ENCODE measurements at regions not wholly inside any gene's neighbourhood (a gene's known extent, or its start where the extent isn't known, plus 50 kb on each side); places are given as distances from the start of the nearest gene placed in this dataset.

DNA sequence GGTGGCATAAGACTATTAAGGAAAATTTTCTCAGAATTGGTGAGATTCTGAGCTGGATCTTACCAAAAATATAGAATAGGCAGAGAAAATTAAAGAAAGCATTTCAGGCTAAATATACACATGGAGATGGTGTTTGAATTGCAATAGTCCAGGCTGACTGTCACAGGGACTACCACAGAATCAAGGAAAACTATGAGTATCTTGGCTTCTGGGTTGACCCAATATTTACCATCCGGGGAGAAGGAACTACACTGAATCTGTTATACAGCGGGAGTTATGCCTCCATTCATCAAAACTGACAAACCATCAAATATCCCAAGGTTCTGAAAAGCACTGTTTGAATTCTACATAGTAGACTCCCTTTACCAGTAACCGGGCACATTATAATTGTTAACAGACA, 102.2 kb downstream of the TUSC7 start:
- no peaks in the 10 kb centered on the region for H3K79me2 ChIP-seq (ENCODE audit: control insufficient read depth, insufficient read depth, low read length, poor library complexity)
- no peak overlapping the region for H2BK5ac ChIP-seq (ENCODE audit: low read depth, low read length, poor library complexity)
- H3K4me1 ChIP-seq (ENCODE audit: control insufficient read depth in 1 of 2, insufficient read depth in 2 of 2, low read length in 2 of 2): peaks cover 0 to 4% of the 10 kb centered on the region in 2 experiments
- H4K12ac ChIP-seq (ENCODE audit: low read depth, low read length): no peak overlapping the region
- no peaks in the 10 kb centered on the region for H3K27me3 ChIP-seq (ENCODE audit: insufficient read depth, low read length)
- no peak overlapping the region for H3K4me3 ChIP-seq (ENCODE audit: low read depth, low read length)
- no peak overlapping the region for H3K27ac ChIP-seq (ENCODE audit: low read depth, low read length)
- no peak overlapping the region for H3K4ac ChIP-seq (ENCODE audit: low read depth, low read length)
- H2AK5ac ChIP-seq (ENCODE audit: low read length): no peak overlapping the region
- no peak overlapping the region for H3K18ac ChIP-seq (ENCODE audit: low read length)
- H3K14ac ChIP-seq (ENCODE audit: low read length): no peak overlapping the region
- no peak overlapping the region for H2BK12ac ChIP-seq (ENCODE audit: low read length)
- no CpG with 5 or more reads among the region's 3 CpGs for WGBS (ENCODE audit: extremely low coverage, insufficient coverage, insufficient read length)
- no peak overlapping the region for H4K8ac ChIP-seq (ENCODE audit: low read depth, low read length)
- H3K4me2 ChIP-seq (ENCODE audit: low read length): no peak overlapping the region
- H3K23ac ChIP-seq (ENCODE audit: low read length): no peak overlapping the region
- H4K91ac ChIP-seq (ENCODE audit: low read depth, low read length): no peak overlapping the region
- no peak overlapping the region for H2BK120ac ChIP-seq (ENCODE audit: insufficient read depth, low read length, poor library complexity)
- no peak overlapping the region for H2AFZ ChIP-seq (ENCODE audit: insufficient read depth, low read length, poor library complexity)
- H3K36me3 ChIP-seq (ENCODE audit: control insufficient read depth in 1 of 2, insufficient read depth in 2 of 2, low read length in 2 of 2): no peaks in the 10 kb centered on the region
- H3K9me3 ChIP-seq (ENCODE audit: insufficient read depth, low read depth, low read length): no peaks in the 10 kb centered on the region
- H3K9ac ChIP-seq (ENCODE audit: low read length): no peak overlapping the region
- peaks cover 2% of the 10 kb centered on the region for H3K79me1 ChIP-seq (ENCODE audit: low read length)
- DNase-seq: no peak

DNA sequence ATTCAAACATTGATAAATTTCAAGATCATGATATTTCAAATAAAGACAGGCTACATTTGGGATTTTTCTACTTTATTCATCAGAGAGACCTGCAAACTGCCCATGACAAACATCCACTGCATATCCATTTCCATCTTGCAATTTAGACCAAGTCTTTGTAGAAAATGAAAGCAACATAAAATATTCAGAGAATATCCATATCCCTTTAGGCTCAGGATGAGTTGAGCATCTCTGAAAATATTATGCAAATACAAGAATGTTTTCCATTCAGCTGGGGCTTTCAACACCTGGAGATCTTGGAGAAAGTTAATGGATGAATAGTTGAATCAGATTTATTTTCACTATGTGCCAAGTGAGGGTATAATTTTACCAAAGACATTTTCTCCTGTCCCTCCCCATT, 103.4 kb downstream of the TUSC7 start:
- no peak overlapping the region for H3K4me3 ChIP-seq (ENCODE audit: low read depth, low read length)
- no peaks in the 10 kb centered on the region for H3K79me2 ChIP-seq (ENCODE audit: control insufficient read depth, insufficient read depth, low read length, poor library complexity)
- no peak overlapping the region for H3K4ac ChIP-seq (ENCODE audit: low read depth, low read length)
- no peak overlapping the region for H3K9ac ChIP-seq (ENCODE audit: low read length)
- H3K4me2 ChIP-seq (ENCODE audit: low read length): no peak overlapping the region
- H3K4me1 ChIP-seq (ENCODE audit: control insufficient read depth in 1 of 2, insufficient read depth in 2 of 2, low read length in 2 of 2): peaks cover 0 to 4% of the 10 kb centered on the region in 2 experiments
- H2BK12ac ChIP-seq (ENCODE audit: low read length): no peak overlapping the region
- H2BK120ac ChIP-seq (ENCODE audit: insufficient read depth, low read length, poor library complexity): no peak overlapping the region
- H2AFZ ChIP-seq (ENCODE audit: insufficient read depth, low read length, poor library complexity): no peak overlapping the region
- H3K14ac ChIP-seq (ENCODE audit: low read length): no peak overlapping the region
- H4K12ac ChIP-seq (ENCODE audit: low read depth, low read length): no peak overlapping the region
- no peak overlapping the region for H4K91ac ChIP-seq (ENCODE audit: low read depth, low read length)
- H3K9me3 ChIP-seq (ENCODE audit: insufficient read depth, low read depth, low read length): no peaks in the 10 kb centered on the region
- H2BK5ac ChIP-seq (ENCODE audit: low read depth, low read length, poor library complexity): no peak overlapping the region
- no peak overlapping the region for H3K27ac ChIP-seq (ENCODE audit: low read depth, low read length)
- no peak overlapping the region for H4K8ac ChIP-seq (ENCODE audit: low read depth, low read length)
- no peak overlapping the region for H3K18ac ChIP-seq (ENCODE audit: low read length)
- no peaks in the 10 kb centered on the region for H3K27me3 ChIP-seq (ENCODE audit: insufficient read depth, low read length)
- peaks cover 2% of the 10 kb centered on the region for H3K79me1 ChIP-seq (ENCODE audit: low read length)
- DNase-seq: no peak
- no peak overlapping the region for H3K23ac ChIP-seq (ENCODE audit: low read length)
- no peak overlapping the region for H2AK5ac ChIP-seq (ENCODE audit: low read length)
- no peaks in the 10 kb centered on the region for H3K36me3 ChIP-seq (ENCODE audit: control insufficient read depth in 1 of 2, insufficient read depth in 2 of 2, low read length in 2 of 2)

DNA sequence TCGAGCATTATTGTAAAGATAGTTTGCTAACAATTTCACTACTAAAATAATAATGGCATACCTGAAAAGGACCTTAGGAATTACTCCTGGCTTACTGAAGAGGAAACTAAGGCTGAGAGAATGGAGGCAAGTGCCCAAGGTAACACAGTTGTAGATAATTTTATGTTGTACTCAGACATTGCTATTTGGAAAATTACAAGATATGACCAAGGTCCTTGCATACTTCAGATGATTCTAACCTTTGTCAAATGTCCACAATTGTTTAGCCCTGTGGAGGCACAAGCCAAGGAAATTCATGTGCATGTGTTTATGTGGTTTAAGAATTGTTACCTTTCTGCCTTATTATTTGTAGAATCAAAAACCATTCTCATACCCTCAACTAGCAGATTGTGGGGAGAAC, 105.7 kb downstream of the TUSC7 start:
- no peak overlapping the region for H4K91ac ChIP-seq (ENCODE audit: low read depth, low read length)
- no peaks in the 10 kb centered on the region for H3K36me3 ChIP-seq (ENCODE audit: control insufficient read depth in 1 of 2, insufficient read depth in 2 of 2, low read length in 2 of 2)
- WGBS (ENCODE audit: extremely low coverage, insufficient coverage, insufficient read length): no CpG with 5 or more reads among the region's 1 CpG
- H3K27ac ChIP-seq (ENCODE audit: low read depth, low read length): no peak overlapping the region
- peak; percentile 45 to 80 for DNase-seq
- H2BK12ac ChIP-seq (ENCODE audit: low read length): no peak overlapping the region
- H3K4me1 ChIP-seq (ENCODE audit: control insufficient read depth in 1 of 2, insufficient read depth in 2 of 2, low read length in 2 of 2): peaks cover 0 to 4% of the 10 kb centered on the region in 2 experiments
- H3K4me2 ChIP-seq (ENCODE audit: low read length): no peak overlapping the region
- no peaks in the 10 kb centered on the region for H3K9me3 ChIP-seq (ENCODE audit: insufficient read depth, low read depth, low read length)
- H3K79me1 ChIP-seq (ENCODE audit: low read length): peaks cover 2% of the 10 kb centered on the region
- no peak overlapping the region for H4K12ac ChIP-seq (ENCODE audit: low read depth, low read length)
- H3K79me2 ChIP-seq (ENCODE audit: control insufficient read depth, insufficient read depth, low read length, poor library complexity): no peaks in the 10 kb centered on the region
- no peak overlapping the region for H3K4me3 ChIP-seq (ENCODE audit: low read depth, low read length)
- H3K23ac ChIP-seq (ENCODE audit: low read length): no peak overlapping the region
- H2BK5ac ChIP-seq (ENCODE audit: low read depth, low read length, poor library complexity): no peak overlapping the region
- no peak overlapping the region for H3K14ac ChIP-seq (ENCODE audit: low read length)
- no peak overlapping the region for H2BK120ac ChIP-seq (ENCODE audit: insufficient read depth, low read length, poor library complexity)
- no peaks in the 10 kb centered on the region for H3K27me3 ChIP-seq (ENCODE audit: insufficient read depth, low read length)
- no peak overlapping the region for H3K18ac ChIP-seq (ENCODE audit: low read length)
- H4K8ac ChIP-seq (ENCODE audit: low read depth, low read length): no peak overlapping the region
- H2AFZ ChIP-seq (ENCODE audit: insufficient read depth, low read length, poor library complexity): no peak overlapping the region
- no peak overlapping the region for H3K4ac ChIP-seq (ENCODE audit: low read depth, low read length)
- no peak overlapping the region for H2AK5ac ChIP-seq (ENCODE audit: low read length)
- no peak overlapping the region for H3K9ac ChIP-seq (ENCODE audit: low read length)

DNA sequence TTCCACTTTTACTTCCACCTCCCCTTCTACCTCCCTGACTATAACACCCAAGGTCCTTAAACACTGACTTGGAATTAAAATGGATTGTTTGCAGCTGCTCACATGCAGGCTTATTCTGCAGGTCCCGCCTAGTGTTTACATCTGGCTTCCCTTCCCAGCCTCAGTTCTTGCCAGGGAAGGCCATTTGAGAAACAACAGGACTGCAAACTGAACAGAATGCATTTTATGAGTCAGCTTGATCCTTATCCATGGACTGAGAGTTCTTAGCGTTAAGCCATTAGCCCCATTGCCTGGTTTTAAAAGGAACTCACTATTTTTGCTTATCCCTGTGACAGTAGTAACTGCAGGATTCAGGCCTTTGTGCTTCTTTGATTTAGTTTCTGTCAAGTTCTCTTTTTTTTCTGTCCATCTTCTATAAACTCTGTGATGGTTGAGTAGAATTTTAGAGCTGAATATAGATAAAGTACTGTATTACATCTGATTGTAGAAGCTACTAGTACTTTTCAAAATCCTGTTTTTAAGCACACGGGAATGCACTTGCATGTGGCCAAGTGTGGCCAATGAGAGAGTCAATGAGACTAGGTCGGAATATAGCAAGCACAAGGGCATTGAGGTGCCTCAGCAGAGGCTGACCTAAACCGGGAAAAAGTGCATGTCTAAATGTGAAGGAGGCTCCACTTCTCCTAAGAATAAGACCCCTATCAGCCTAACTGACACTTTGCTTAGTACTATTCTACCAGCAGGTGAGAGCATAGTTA, 106.4 kb downstream of the TUSC7 start:
- Histone ChIP-seq H3K4me1 (ENCODE audit: control insufficient read depth in 1 of 2, insufficient read depth in 2 of 2, low read length in 2 of 2) (peaks cover 0 to 4% of the 10 kb centered on the region in 2 experiments), H4K8ac (ENCODE audit: low read depth, low read length) (no peak overlapping the region), H4K12ac (ENCODE audit: low read depth, low read length) (no peak overlapping the region), H3K36me3 (ENCODE audit: control insufficient read depth in 1 of 2, insufficient read depth in 2 of 2, low read length in 2 of 2) (no peaks in the 10 kb centered on the region), H2BK5ac (ENCODE audit: low read depth, low read length, poor library complexity) (no peak overlapping the region), H2AK5ac (ENCODE audit: low read length) (no peak overlapping the region), H3K27ac (ENCODE audit: low read depth, low read length) (peak overlapping the region; percentile 68), H3K14ac (ENCODE audit: low read length) (no peak overlapping the region), H2BK12ac (ENCODE audit: low read length) (peak overlapping the region; percentile 69), H3K79me1 (ENCODE audit: low read length) (peaks cover 2% of the 10 kb centered on the region), H3K4me2 (ENCODE audit: low read length) (no peak overlapping the region), H3K27me3 (ENCODE audit: insufficient read depth, low read length) (no peaks in the 10 kb centered on the region), H3K79me2 (ENCODE audit: control insufficient read depth, insufficient read depth, low read length, poor library complexity) (no peaks in the 10 kb centered on the region), H2BK120ac (ENCODE audit: insufficient read depth, low read length, poor library complexity) (no peak overlapping the region), H3K23ac (ENCODE audit: low read length) (no peak overlapping the region), H2AFZ (ENCODE audit: insufficient read depth, low read length, poor library complexity) (no peak overlapping the region), H4K91ac (ENCODE audit: low read depth, low read length) (no peak overlapping the region), H3K18ac (ENCODE audit: low read length) (no peak overlapping the region), H3K9ac (ENCODE audit: low read length) (no peak overlapping the region), H3K4ac (ENCODE audit: low read depth, low read length) (no peak overlapping the region), H3K4me3 (ENCODE audit: low read depth, low read length) (no peak overlapping the region), H3K9me3 (ENCODE audit: insufficient read depth, low read depth, low read length) (no peaks in the 10 kb centered on the region)
- DNase-seq: peak; percentile 2 to 64
- WGBS (ENCODE audit: extremely low coverage, insufficient coverage, insufficient read length): no CpG with 5 or more reads among the region's 5 CpGs

All from trophoblast cell (in vitro differentiated cells and primary cell).